ENCODE measurements at regions not wholly inside any gene's neighbourhood (a gene's known extent, or its start where the extent isn't known, plus 50 kb on each side); places are given as distances from the start of the nearest gene placed in this dataset.

DNA sequence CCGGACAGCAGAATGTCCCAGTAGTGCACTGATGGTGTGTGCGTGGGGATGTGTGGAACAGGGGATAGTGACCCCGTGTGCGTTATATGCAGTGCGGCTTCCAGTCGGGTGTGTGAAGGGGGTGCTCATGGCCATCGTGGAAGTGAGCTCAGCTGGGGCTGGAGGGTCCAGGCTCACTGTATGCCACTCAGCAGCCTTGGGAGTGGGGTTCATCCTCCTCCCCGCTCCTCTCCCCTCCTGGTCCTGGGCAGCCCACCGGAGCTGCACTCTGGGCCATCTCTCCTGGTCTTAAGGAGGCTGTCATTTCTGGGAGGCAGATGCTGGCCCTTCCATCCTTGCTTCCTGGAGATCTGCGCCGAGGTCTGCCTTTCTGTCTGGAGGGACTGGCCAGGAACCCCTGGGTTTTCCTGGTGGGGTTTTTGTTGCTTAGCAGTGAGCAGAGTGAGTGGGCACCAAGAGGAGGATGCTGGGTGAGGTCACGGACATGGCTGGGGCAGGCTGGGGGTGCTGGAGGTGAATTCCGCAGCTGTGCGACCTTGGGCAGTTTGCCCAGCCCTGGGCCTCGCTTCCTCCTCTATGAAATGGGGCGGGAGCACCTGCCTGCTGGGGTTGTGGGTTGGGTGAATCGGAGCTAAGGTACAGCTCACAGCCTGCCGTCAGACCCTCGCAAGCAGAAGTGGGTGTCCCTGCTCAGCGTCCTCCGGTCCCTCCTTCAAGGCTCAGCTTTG lies 164.1 kb downstream of the SEC14L1 start (continued):
- TF ChIP-seq SIX4 (CRISPR knock-in tag; IDR thresholded peaks at IDR 0.05), result no peak
- no peak for TF ChIP-seq ZNF678 (CRISPR knock-in tag; IDR thresholded peaks at IDR 0.05)
- no peak for TF ChIP-seq KLF13 (CRISPR knock-in tag; IDR thresholded peaks at IDR 0.05)
- TF ChIP-seq, protein P1, sequence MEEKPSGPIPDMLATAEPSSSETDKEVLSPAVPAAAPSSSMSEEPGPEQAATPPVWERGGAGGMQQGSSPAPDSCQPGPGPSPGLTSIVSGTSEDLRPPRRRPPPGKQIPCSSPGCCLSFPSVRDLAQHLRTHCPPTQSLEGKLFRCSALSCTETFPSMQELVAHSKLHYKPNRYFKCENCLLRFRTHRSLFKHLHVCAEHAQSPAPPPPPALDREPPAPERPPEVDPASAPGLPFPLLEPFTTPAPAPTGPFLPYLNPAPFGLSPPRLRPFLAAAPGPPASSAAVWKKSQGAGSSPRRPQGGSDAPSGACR (CRISPR knock-in tag; IDR thresholded peaks at IDR 0.05), result 0 out of 2 replicates have a peak, but pooled peaks have one; percentile 38
- no peak for TF ChIP-seq ZNF737 (CRISPR knock-in tag; IDR thresholded peaks at IDR 0.05; ENCODE audit: borderline replicate concordance)
- no peak for TF ChIP-seq ZNF619 (CRISPR knock-in tag; IDR thresholded peaks at IDR 0.05)
- TF ChIP-seq RNF2 (conservative IDR thresholded peaks at IDR 0.05; ENCODE audit: low read depth), result no peak
- no peak for TF ChIP-seq ZFP36L1 (CRISPR knock-in tag; IDR thresholded peaks at IDR 0.05)
- TF ChIP-seq PITX1 (CRISPR knock-in tag; IDR thresholded peaks at IDR 0.05), result peak; percentile 55; the same call in 1 of the 2 replicates
- TF ChIP-seq, protein P2, sequence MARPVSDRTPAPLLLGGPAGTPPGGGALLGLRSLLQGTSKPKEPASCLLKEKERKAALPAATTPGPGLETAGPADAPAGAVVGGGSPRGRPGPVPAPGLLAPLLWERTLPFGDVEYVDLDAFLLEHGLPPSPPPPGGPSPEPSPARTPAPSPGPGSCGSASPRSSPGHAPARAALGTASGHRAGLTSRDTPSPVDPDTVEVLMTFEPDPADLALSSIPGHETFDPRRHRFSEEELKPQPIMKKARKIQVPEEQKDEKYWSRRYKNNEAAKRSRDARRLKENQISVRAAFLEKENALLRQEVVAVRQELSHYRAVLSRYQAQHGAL (CRISPR knock-in tag; IDR thresholded peaks at IDR 0.05; ENCODE audit: not compliant biosample characterization), result no peak
- no peak for TF ChIP-seq ZNF660 (CRISPR knock-in tag; IDR thresholded peaks at IDR 0.05; ENCODE audit: borderline replicate concordance, low read depth)
- no peak for TF ChIP-seq SNRNP70 (IDR thresholded peaks at IDR 0.05; ENCODE audit: low read depth, low read length)
- TF ChIP-seq ZNF382 (CRISPR knock-in tag; IDR thresholded peaks at IDR 0.05; ENCODE audit: borderline replicate concordance), result no peak
- TF ChIP-seq, protein P3, sequence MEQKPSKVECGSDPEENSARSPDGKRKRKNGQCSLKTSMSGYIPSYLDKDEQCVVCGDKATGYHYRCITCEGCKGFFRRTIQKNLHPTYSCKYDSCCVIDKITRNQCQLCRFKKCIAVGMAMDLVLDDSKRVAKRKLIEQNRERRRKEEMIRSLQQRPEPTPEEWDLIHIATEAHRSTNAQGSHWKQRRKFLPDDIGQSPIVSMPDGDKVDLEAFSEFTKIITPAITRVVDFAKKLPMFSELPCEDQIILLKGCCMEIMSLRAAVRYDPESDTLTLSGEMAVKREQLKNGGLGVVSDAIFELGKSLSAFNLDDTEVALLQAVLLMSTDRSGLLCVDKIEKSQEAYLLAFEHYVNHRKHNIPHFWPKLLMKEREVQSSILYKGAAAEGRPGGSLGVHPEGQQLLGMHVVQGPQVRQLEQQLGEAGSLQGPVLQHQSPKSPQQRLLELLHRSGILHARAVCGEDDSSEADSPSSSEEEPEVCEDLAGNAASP (CRISPR knock-in tag; IDR thresholded peaks at IDR 0.05; ENCODE audit: borderline replicate concordance), result peak; percentile 92
- TF ChIP-seq, protein P4, sequence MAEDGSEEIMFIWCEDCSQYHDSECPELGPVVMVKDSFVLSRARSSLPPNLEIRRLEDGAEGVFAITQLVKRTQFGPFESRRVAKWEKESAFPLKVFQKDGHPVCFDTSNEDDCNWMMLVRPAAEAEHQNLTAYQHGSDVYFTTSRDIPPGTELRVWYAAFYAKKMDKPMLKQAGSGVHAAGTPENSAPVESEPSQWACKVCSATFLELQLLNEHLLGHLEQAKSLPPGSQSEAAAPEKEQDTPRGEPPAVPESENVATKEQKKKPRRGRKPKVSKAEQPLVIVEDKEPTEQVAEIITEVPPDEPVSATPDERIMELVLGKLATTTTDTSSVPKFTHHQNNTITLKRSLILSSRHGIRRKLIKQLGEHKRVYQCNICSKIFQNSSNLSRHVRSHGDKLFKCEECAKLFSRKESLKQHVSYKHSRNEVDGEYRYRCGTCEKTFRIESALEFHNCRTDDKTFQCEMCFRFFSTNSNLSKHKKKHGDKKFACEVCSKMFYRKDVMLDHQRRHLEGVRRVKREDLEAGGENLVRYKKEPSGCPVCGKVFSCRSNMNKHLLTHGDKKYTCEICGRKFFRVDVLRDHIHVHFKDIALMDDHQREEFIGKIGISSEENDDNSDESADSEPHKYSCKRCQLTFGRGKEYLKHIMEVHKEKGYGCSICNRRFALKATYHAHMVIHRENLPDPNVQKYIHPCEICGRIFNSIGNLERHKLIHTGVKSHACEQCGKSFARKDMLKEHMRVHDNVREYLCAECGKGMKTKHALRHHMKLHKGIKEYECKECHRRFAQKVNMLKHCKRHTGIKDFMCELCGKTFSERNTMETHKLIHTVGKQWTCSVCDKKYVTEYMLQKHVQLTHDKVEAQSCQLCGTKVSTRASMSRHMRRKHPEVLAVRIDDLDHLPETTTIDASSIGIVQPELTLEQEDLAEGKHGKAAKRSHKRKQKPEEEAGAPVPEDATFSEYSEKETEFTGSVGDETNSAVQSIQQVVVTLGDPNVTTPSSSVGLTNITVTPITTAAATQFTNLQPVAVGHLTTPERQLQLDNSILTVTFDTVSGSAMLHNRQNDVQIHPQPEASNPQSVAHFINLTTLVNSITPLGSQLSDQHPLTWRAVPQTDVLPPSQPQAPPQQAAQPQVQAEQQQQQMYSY (CRISPR knock-in tag; IDR thresholded peaks at IDR 0.05), result no peak
- TF ChIP-seq, protein P5, sequence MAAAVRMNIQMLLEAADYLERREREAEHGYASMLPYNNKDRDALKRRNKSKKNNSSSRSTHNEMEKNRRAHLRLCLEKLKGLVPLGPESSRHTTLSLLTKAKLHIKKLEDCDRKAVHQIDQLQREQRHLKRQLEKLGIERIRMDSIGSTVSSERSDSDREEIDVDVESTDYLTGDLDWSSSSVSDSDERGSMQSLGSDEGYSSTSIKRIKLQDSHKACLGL (CRISPR knock-in tag; IDR thresholded peaks at IDR 0.05), result no peak; the same call in 1 of the 2 replicates
- no peak for TF ChIP-seq ZNF230 (CRISPR knock-in tag; IDR thresholded peaks at IDR 0.05)
- TF ChIP-seq IRF2 (CRISPR knock-in tag; IDR thresholded peaks at IDR 0.05), result peak; percentile 73
- TF ChIP-seq EED (CRISPR knock-in tag; IDR thresholded peaks at IDR 0.05), result no peak
- TF ChIP-seq DNMT1 (CRISPR knock-in tag; IDR thresholded peaks at IDR 0.05), result no peak
- TF ChIP-seq ZNF567 (CRISPR knock-in tag; IDR thresholded peaks at IDR 0.05; ENCODE audit: borderline replicate concordance), result no peak
- TF ChIP-seq ARNT (IDR thresholded peaks at IDR 0.05), result no peak

Data from HepG2 (cell line).